A673 (cell line): ENCODE measurements at regions not wholly inside any gene's neighbourhood (a gene's known extent, or its start where the extent isn't known, plus 50 kb on each side); places are given as distances from the start of the nearest gene placed in this dataset.

Source experiments
- EZH2 ChIP-seq: fragments of 200-600 bp; sonication (generic); IDR thresholded peaks from 2 replicates; pipeline ENCODE4 v1.6.1; 2017; ENCODE audit warnings: borderline replicate concordance, low read depth, mild to moderate bottlenecking, mixed read lengths, antibody characterized with exemption, low read length; ENCODE audit not compliant: poor library complexity, severe bottlenecking
- TF ChIP-seq, protein P1 (sequence below): fragments of 300-800, 200-600 bp; sonication (generic); conservative IDR thresholded peaks from 2 replicates; pipeline ENCODE4 v1.5.1; 2017; ENCODE audit warnings: low read depth, mild to moderate bottlenecking, antibody characterized with exemption, low read length, moderate library complexity, mixed read lengths

DNA sequence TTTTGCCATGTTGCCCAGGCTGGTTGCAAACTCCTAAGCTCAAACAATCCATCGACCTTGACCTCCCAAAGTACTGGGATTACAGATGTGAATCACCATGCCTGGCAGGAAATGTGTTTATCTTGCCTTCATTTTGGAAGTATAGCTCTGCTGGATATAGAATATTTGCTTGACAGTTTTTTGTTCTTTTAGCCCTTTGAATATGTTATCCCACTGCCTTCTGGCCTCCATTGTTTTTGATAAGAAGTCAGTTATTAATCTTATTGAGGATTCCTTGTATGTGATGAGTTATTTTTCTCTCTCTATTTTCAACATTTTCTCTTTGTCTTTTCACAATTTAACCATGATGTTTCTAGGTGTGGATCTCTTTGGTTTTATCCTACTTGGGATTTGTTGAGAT, 112.9 kb upstream of the RAB3GAP2 start:
- TF ChIP-seq, protein P1, sequence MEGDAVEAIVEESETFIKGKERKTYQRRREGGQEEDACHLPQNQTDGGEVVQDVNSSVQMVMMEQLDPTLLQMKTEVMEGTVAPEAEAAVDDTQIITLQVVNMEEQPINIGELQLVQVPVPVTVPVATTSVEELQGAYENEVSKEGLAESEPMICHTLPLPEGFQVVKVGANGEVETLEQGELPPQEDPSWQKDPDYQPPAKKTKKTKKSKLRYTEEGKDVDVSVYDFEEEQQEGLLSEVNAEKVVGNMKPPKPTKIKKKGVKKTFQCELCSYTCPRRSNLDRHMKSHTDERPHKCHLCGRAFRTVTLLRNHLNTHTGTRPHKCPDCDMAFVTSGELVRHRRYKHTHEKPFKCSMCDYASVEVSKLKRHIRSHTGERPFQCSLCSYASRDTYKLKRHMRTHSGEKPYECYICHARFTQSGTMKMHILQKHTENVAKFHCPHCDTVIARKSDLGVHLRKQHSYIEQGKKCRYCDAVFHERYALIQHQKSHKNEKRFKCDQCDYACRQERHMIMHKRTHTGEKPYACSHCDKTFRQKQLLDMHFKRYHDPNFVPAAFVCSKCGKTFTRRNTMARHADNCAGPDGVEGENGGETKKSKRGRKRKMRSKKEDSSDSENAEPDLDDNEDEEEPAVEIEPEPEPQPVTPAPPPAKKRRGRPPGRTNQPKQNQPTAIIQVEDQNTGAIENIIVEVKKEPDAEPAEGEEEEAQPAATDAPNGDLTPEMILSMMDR, result no peak
- TF ChIP-seq EZH2, result no peak
